H1 (cell line): ENCODE measurements at regions not wholly inside any gene's neighbourhood (a gene's known extent, or its start where the extent isn't known, plus 50 kb on each side); places are given as distances from the start of the nearest gene placed in this dataset.

Experiments
- NRF1 ChIP-seq: IDR thresholded peaks from 2 replicates; pipeline ENCODE4 v1.6.1; 2011; ENCODE audit warnings: mild to moderate bottlenecking, low read depth, low read length, improper control_type of control experiment
- PHF8 ChIP-seq: fragments of 200-600 bp; sonication (generic); conservative IDR thresholded peaks from 2 replicates; pipeline ENCODE4 v1.7.1; 2012; ENCODE audit warnings: low read depth, mild to moderate bottlenecking, inconsistent platforms, low read length, moderate library complexity
- TF ChIP-seq, protein P1 (sequence below), 3 experiments: IDR thresholded peaks; 1 replicate in 2 of 3; 2 replicates in 1 of 3; pipeline versions ENCODE4 v1.5.1 to v1.6.1; 2011; ENCODE audit warnings: low read length in 3 of 3, mild to moderate bottlenecking in 3 of 3, inconsistent platforms in 2 of 3, low read depth in 1 of 3, moderate library complexity in 1 of 3; ENCODE audit not compliant: insufficient read depth in 1 of 3; ENCODE audit errors: control extremely low read depth in 1 of 3

DNA sequence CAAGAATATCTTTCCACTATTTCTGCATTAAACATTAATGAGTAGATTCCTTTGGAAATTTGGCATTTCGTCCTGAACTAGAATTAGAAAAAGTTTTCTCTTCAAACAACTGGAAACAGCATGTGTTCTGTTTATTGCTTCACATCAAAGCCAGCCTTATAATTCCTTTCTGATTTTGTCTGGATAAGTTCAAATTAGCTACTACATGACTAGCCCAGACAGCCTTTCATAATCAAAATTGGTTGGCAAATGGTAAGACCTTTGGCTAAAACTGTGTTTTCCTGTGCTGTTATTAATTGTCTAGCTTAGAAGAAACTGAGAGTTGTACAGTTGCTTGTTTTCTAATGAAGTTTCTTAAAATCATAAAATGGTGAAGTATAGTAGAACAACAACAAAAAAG, 52.7 kb upstream of the P3H2 start (continued):
- TF ChIP-seq, protein P1, sequence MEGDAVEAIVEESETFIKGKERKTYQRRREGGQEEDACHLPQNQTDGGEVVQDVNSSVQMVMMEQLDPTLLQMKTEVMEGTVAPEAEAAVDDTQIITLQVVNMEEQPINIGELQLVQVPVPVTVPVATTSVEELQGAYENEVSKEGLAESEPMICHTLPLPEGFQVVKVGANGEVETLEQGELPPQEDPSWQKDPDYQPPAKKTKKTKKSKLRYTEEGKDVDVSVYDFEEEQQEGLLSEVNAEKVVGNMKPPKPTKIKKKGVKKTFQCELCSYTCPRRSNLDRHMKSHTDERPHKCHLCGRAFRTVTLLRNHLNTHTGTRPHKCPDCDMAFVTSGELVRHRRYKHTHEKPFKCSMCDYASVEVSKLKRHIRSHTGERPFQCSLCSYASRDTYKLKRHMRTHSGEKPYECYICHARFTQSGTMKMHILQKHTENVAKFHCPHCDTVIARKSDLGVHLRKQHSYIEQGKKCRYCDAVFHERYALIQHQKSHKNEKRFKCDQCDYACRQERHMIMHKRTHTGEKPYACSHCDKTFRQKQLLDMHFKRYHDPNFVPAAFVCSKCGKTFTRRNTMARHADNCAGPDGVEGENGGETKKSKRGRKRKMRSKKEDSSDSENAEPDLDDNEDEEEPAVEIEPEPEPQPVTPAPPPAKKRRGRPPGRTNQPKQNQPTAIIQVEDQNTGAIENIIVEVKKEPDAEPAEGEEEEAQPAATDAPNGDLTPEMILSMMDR (IDR thresholded peaks at IDR 0.05; ENCODE audit: control extremely low read depth in 1 of 3, insufficient read depth in 1 of 3, low read depth in 1 of 3, low read length in 3 of 3) = no peak
- no peak for TF ChIP-seq PHF8
- TF ChIP-seq NRF1 = no peak
- TF ChIP-seq, all 59 proteins: peak for 0
